CD4-positive, alpha-beta T cell treated with Interleukin-6 for 4 hours (primary cell): ENCODE measurements at regions not wholly inside any gene's neighbourhood (a gene's known extent, or its start where the extent isn't known, plus 50 kb on each side); places are given as distances from the start of the nearest gene placed in this dataset.
"Not testable (repeated sequence)": the region's sequence is repeated elsewhere in the genome, so short reads cannot be mapped to it uniquely, and the experiment has no call there.

Experiments used
- DNase-seq: peaks from one replicate; pipeline ENCODE4 v3.0.0-alpha.2; 2020; ENCODE audit warnings: mixed read lengths

GRCh38 chr15:20285696-20286300 lies 255.8 kb downstream of the GOLGA6L6 start:
- not testable (repeated sequence) for DNase-seq

- DNase-seq: not testable (repeated sequence)
Observed at GRCh38 chr15:20284891-20285535, 256.6 kb downstream of the GOLGA6L6 start.

GRCh38 chr15:20283651-20284050 lies 257.9 kb downstream of the GOLGA6L6 start:
- DNase-seq: not testable (repeated sequence)

- DNase-seq: not testable (repeated sequence)
Observed at GRCh38 chr15:20282491-20282943, 259.1 kb downstream of the GOLGA6L6 start.

GRCh38 chr15:20281567-20282275 lies 259.9 kb downstream of the GOLGA6L6 start:
- DNase-seq: not testable (repeated sequence)

GRCh38 chr15:20280933-20281463 lies 260.6 kb downstream of the GOLGA6L6 start:
- DNase-seq: no peak

GRCh38 chr15:20280141-20280932 lies 261.3 kb downstream of the GOLGA6L6 start:
- DNase-seq: not testable (repeated sequence)

GRCh38 chr15:20279056-20279455 lies 262.5 kb downstream of the GOLGA6L6 start:
- not testable (repeated sequence) for DNase-seq

- DNase-seq: not testable (repeated sequence)
Observed at GRCh38 chr15:20278376-20278775, 263.2 kb downstream of the GOLGA6L6 start.

- DNase-seq: not testable (repeated sequence)
Observed at GRCh38 chr15:20277451-20277850, 264.1 kb downstream of the GOLGA6L6 start.

- DNase-seq: not testable (repeated sequence)
Observed at GRCh38 chr15:20276312-20277114, 265.1 kb downstream of the GOLGA6L6 start.

GRCh38 chr15:20275373-20275967 lies 266.1 kb downstream of the GOLGA6L6 start:
- DNase-seq: not testable (repeated sequence)

- DNase-seq: no peak
Observed at GRCh38 chr15:20272422-20273184, 269.0 kb downstream of the GOLGA6L6 start.

- no peak for DNase-seq
Observed at GRCh38 chr15:20271647-20272046, 270.0 kb downstream of the GOLGA6L6 start.

GRCh38 chr15:20269956-20270355 lies 271.6 kb downstream of the GOLGA6L6 start:
- not testable (repeated sequence) for DNase-seq

GRCh38 chr15:20267996-20268395 lies 273.6 kb downstream of the GOLGA6L6 start:
- not testable (repeated sequence) for DNase-seq

GRCh38 chr15:20267051-20267730 lies 274.4 kb downstream of the GOLGA6L6 start:
- not testable (repeated sequence) for DNase-seq

- DNase-seq: not testable (repeated sequence)
Observed at GRCh38 chr15:20265710-20266109, 275.9 kb downstream of the GOLGA6L6 start.
